OCI-LY3 (cell line): ENCODE measurements at regions not wholly inside any gene's neighbourhood (a gene's known extent, or its start where the extent isn't known, plus 50 kb on each side); places are given as distances from the start of the nearest gene placed in this dataset.
"Not testable (repeated sequence)": the region's sequence is repeated elsewhere in the genome, so short reads cannot be mapped to it uniquely, and the experiment has no call there.

Source experiments
- EZH2phosphoT487 ChIP-seq: fragments of 200-600 bp; shearing (Covaris generic); IDR thresholded peaks from 2 replicates; pipeline ENCODE4 v1.6.1; 2018; ENCODE audit warnings: antibody characterized with exemption, mixed run types, low read depth
- TF ChIP-seq, protein P1 (sequence below): fragments of 200-600, 300-600 bp; sonication (generic); IDR thresholded peaks from 2 replicates; pipeline ENCODE4 v1.5.1; 2014; ENCODE audit warnings: antibody characterized with exemption, low read length, low read depth

DNA sequence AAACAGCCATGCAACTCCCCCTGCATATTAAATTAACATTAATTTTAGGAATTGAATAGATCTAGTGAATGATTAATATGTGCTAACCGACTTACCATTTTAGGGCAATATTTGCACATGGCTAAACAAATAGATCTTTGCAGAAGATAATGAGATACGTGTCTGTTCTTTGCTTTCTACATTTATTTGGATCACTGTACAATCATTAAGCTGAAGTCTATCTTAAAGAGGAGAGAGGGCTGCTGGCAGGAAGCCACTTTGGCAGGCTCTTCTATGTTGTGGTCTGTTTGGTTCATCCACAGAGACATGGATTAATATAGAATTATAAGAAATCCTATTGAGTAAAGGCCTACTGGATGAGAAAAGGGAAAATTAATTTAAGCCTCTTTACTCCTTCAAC, 318.5 kb downstream of the ANKRD30B start:
- TF ChIP-seq, protein P1, sequence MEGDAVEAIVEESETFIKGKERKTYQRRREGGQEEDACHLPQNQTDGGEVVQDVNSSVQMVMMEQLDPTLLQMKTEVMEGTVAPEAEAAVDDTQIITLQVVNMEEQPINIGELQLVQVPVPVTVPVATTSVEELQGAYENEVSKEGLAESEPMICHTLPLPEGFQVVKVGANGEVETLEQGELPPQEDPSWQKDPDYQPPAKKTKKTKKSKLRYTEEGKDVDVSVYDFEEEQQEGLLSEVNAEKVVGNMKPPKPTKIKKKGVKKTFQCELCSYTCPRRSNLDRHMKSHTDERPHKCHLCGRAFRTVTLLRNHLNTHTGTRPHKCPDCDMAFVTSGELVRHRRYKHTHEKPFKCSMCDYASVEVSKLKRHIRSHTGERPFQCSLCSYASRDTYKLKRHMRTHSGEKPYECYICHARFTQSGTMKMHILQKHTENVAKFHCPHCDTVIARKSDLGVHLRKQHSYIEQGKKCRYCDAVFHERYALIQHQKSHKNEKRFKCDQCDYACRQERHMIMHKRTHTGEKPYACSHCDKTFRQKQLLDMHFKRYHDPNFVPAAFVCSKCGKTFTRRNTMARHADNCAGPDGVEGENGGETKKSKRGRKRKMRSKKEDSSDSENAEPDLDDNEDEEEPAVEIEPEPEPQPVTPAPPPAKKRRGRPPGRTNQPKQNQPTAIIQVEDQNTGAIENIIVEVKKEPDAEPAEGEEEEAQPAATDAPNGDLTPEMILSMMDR: not testable (repeated sequence)
- not testable (repeated sequence) for TF ChIP-seq EZH2phosphoT487
